ENCODE measurements at regions not wholly inside any gene's neighbourhood (a gene's known extent, or its start where the extent isn't known, plus 50 kb on each side); places are given as distances from the start of the nearest gene placed in this dataset.
"Not testable (repeated sequence)": the region's sequence is repeated elsewhere in the genome, so short reads cannot be mapped to it uniquely, and the experiment has no call there.

DNA sequence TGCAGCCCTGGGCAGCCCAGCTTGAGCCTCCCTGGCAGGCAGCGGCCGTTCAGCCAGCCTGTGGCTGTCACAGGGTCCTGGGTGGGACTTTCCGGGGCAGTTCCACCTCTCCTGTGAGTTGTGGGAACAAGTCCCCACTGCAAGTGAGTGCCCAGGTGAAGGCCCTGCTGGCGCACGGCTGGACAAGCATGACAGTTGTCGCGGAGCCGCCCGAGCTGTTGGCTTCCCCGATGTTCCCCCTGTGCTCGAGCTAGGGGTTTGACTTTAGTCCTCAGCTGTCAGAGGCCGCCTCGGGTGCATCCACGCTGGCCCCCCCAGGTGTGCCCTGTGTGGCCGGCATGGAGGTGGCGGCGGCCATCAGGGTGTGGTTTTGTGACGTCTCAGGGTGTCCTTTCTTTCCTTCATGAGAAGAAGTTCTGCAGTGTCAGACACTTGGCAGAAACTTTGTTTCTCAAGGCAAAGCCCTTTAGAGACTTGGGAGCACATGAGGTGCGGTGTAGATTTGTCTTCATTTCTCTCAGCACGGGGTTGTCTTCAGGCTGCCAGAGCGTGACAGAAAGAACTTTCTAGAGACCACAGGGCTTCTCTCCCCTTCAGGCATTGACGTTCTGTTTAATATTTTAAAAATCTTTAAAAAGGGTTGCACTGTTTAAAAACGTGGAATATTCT, 69.4 kb upstream of the HGFAC start:
- Histone ChIP-seq H3K27me3 (no peaks in the 10 kb centered on the region), H3K9me3 (no peaks in the 10 kb centered on the region), H3K36me3 (peaks cover 9% of the 10 kb centered on the region), H3K4me3 (no peak overlapping the region)
- DNase-seq = no peak

DNA sequence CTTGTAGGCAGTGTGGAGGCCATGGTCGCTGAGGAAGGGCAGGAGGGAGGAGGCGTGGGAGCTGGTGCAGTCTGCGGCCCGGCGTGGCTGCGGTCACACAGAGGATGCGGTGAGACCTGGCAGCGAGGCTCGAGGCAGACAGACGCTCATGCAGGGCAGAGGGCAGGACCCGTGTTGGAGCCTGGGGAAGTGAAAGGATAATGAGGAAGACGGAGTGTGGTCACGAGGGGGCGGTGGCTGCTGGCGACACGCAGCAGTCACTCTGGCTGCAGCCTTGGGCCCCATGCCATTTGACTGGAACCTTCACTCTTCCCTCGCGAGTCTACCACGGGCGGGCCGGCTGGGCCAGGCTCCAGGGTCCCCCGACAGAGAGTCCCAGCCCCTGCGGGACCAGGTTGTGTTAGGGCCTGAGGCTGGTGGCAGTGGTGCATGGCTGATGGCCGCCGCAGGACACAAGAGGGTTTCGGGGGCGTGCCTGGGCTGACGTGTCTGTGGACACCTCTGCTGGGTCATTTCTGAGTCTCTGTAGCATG, 68.8 kb upstream of the HGFAC start:
- H3K36me3 ChIP-seq = peaks cover 14% of the 10 kb centered on the region
- no peak overlapping the region for H3K4me3 ChIP-seq
- no peaks in the 10 kb centered on the region for H3K27me3 ChIP-seq
- no peaks in the 10 kb centered on the region for H3K9me3 ChIP-seq
- DNase-seq = no peak

DNA sequence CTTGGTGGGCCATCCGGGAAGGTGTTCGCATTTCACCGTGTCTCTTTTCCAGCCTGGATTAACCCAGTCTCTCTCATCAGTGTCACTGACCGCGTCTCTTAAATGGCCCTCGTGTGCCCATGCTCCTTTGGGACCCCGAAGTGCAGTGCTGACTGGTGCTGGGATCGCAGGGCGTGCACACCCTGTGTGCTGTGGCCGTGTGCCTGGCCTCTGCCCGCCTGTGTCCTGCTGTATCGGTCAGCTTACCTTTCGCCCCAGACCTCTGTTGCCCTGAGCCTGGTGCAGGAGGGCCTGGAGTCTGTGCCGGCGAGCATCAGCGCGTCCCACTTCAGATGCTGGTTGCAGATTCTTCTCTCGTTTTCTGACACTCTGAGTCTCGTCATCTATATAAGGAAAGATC, 68.3 kb upstream of the HGFAC start:
- Histone ChIP-seq H3K36me3 (peaks cover 16% of the 10 kb centered on the region), H3K4me3 (no peak overlapping the region), H3K9me3 (no peaks in the 10 kb centered on the region), H3K27me3 (no peaks in the 10 kb centered on the region)
- no peak for DNase-seq

DNA sequence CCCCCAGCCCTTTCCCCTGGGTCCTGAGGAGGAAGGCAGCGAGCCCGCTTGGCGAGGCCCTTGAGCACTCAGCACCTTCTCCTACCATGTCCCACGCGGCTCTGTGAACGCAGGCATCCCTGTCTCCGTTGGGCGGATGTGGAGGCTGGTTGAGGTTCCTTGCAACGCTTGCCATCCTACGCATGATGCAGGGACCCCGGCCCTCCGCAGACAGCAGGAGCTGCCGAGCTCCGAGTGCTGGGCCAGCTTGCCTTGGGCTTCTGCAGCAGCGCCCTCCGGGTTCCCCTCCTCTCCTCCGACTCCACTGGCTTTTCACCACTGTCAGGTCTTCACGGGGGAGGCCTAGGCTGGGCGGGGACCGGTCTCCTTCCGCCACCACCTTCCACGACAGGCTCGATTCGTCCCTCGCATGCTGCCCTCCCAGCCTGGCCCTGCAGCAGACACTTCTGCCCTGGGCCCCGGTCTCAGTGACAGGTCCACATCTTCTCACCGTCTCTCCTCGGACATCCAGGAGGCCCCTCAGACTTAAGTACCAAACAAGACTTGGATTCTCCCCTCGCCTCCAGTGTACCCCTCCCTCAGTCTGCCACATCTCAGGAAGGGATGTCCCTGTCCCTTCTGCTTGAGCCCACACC, 67.6 kb upstream of the HGFAC start:
- Histone ChIP-seq H3K36me3 (peaks cover 17% of the 10 kb centered on the region), H3K27me3 (no peaks in the 10 kb centered on the region), H3K9me3 (no peaks in the 10 kb centered on the region), H3K4me3 (no peak overlapping the region)
- no peak for DNase-seq

GRCh38 chr4:3374667-3375066, 67.1 kb upstream of the HGFAC start:
- Histone ChIP-seq H3K4me3 (no peak overlapping the region), H3K27me3 (no peaks in the 10 kb centered on the region)

DNA sequence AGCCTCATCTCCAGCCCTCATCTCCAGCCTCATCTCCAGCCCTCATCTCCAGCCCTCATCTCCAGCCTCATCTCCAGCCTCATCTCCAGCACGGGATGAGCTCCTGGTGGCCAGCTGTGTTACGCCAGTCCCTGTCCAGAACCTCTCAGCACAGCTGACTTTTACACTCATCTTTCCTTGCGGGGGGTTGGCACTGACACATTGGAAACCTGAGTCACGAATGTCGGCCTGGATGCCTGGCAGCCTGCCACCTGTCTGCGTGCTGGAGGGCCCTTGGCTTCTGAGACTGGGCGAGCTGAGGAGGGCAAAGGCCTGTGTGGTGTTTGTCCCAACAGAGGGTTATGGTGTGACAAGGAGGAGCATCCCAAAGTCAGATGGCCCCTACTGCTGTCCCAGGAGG, 66.1 kb upstream of the HGFAC start:
- DNase-seq = peak; percentile 82
- 0 out of 2 replicates have a peak, but pooled peaks cover 1% of the 10 kb centered on the region for H3K9me3 ChIP-seq
- no peak overlapping the region for H3K4me3 ChIP-seq
- peaks cover 17% of the 10 kb centered on the region for H3K36me3 ChIP-seq
- H3K27me3 ChIP-seq = no peaks in the 10 kb centered on the region

More at GRCh38 chr4:3374667-3375066, 67.1 kb upstream of the HGFAC start:
- Histone ChIP-seq H3K36me3 (peaks cover 17% of the 10 kb centered on the region), H3K9me3 (no peaks in the 10 kb centered on the region)
- DNase-seq = no peak

GRCh38 chr4:3376266-3376665, 65.5 kb upstream of the HGFAC start:
- DNase-seq = no peak
- H3K4me3 ChIP-seq = no peak overlapping the region
- peaks cover 17% of the 10 kb centered on the region for H3K36me3 ChIP-seq
- H3K9me3 ChIP-seq = 0 out of 2 replicates have a peak, but pooled peaks cover 2% of the 10 kb centered on the region
- H3K27me3 ChIP-seq = no peaks in the 10 kb centered on the region

GRCh38 chr4:3377557-3377956, 64.2 kb upstream of the HGFAC start:
- peaks cover 17% of the 10 kb centered on the region for H3K36me3 ChIP-seq
- no peaks in the 10 kb centered on the region for H3K27me3 ChIP-seq
- H3K9me3 ChIP-seq = 0 out of 2 replicates have a peak, but pooled peaks cover 2% of the 10 kb centered on the region
- no peak overlapping the region for H3K4me3 ChIP-seq
- no peak for DNase-seq

- not testable (repeated sequence) for H3K4me3 ChIP-seq, H3K9me3 ChIP-seq, DNase-seq, H3K27me3 ChIP-seq
- H3K36me3 ChIP-seq = peaks cover 17% of the 10 kb centered on the region
Measured at GRCh38 chr4:3380336-3380735, 61.4 kb upstream of the HGFAC start.

- H3K36me3 ChIP-seq = peaks cover 14% of the 10 kb centered on the region
- not testable (repeated sequence) for H3K9me3 ChIP-seq, DNase-seq, H3K27me3 ChIP-seq, H3K4me3 ChIP-seq
Measured at GRCh38 chr4:3381208-3381607, 60.6 kb upstream of the HGFAC start.

DNA sequence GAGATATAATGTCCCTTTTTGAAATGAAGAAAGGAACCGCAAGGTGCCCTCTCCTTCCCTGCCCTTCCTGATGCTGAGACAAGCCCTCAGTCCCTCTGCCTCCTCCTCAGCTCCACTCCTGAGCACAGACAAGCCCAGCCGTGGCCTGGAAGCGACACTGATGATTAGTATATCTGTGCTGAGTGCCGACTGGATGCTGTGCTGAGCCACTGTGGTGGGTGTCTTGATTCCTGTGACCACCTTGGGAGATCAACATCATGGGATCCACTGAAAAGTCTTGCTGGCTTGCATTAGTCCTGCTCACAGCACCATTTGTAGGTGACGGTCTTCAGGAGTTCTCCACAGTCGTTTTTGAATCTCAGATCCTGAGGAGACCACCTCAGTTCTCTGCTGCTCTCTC, 59.5 kb upstream of the HGFAC start:
- H3K9me3 ChIP-seq = 0 out of 2 replicates have a peak, but pooled peaks cover 2% of the 10 kb centered on the region
- no peak overlapping the region for H3K4me3 ChIP-seq
- DNase-seq = no peak
- no peaks in the 10 kb centered on the region for H3K27me3 ChIP-seq
- H3K36me3 ChIP-seq = peaks cover 9% of the 10 kb centered on the region

GRCh38 chr4:3384391-3384770, 57.4 kb upstream of the HGFAC start:
- H3K36me3 ChIP-seq = no peaks in the 10 kb centered on the region
- 0 out of 2 replicates have a peak, but pooled peaks cover 2% of the 10 kb centered on the region for H3K9me3 ChIP-seq
- H3K4me3 ChIP-seq = no peak overlapping the region
- H3K27me3 ChIP-seq = no peaks in the 10 kb centered on the region
- no peak for DNase-seq

- DNase-seq = no peak
- H3K27me3 ChIP-seq = no peaks in the 10 kb centered on the region
- H3K4me3 ChIP-seq = no peak overlapping the region
- 0 out of 2 replicates have a peak, but pooled peaks cover 2% of the 10 kb centered on the region for H3K9me3 ChIP-seq
- H3K36me3 ChIP-seq = no peaks in the 10 kb centered on the region
Measured at GRCh38 chr4:3384771-3385710, 56.7 kb upstream of the HGFAC start.

DNA sequence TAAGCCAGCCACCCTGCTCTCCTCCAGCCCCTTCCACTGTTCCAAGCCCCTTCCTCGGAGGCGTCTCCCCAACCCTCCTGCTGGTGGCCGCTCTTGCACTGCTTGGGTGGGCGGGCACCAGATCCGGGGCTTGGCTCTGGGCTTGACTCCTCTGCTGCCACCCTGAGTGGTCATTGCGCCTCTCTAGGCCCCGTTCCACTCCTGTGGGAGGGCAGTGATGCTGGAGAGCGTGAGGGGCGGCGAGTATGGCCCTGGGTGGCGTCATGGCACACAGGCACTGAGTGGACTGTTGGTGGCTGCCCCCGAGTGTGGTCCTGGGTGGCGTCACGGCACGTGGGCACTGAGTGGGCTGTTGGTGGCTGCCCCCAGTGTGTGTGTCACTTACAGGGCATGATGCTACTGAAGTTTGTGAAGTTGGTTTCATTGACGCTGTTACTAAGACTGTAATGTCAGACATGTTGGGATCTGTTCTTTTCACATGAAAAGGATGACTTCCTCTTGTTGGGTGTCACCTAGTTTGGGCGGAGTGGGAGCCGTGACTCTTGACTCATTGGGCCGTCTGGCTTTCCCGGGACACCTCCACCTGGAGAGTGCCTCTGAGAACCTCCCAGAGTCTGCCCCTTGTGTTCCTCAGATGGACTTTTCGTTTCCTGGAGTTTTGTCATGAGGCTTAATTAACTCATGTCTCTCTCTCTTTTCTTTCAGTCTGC, 55.9 kb upstream of the HGFAC start:
- no peaks in the 10 kb centered on the region for H3K9me3 ChIP-seq
- H3K4me3 ChIP-seq = no peak overlapping the region
- no peaks in the 10 kb centered on the region for H3K27me3 ChIP-seq
- no peak for DNase-seq
- no peaks in the 10 kb centered on the region for H3K36me3 ChIP-seq

GRCh38 chr4:3386526-3386925, 55.2 kb upstream of the HGFAC start:
- Histone ChIP-seq H3K4me3 (no peak overlapping the region), H3K36me3 (no peaks in the 10 kb centered on the region), H3K27me3 (no peaks in the 10 kb centered on the region), H3K9me3 (no peaks in the 10 kb centered on the region)
- DNase-seq = no peak

GRCh38 chr4:3387154-3387942, 54.4 kb upstream of the HGFAC start:
- no peak for DNase-seq
- no peak overlapping the region for H3K4me3 ChIP-seq
- no peaks in the 10 kb centered on the region for H3K9me3 ChIP-seq
- no peaks in the 10 kb centered on the region for H3K27me3 ChIP-seq
- H3K36me3 ChIP-seq = no peaks in the 10 kb centered on the region
